CD4-positive, alpha-beta memory T cell (primary cell): ENCODE measurements at regions not wholly inside any gene's neighbourhood (a gene's known extent, or its start where the extent isn't known, plus 50 kb on each side); places are given as distances from the start of the nearest gene placed in this dataset.
A peak's percentile ranks its signal among the peaks of the same experiment; 100 is the strongest.

Source experiments
- CTCF ChIA-PET: fragments of 350-600 bp; sonication (Branson Sonifier 250); formaldehyde crosslinking; loops from one replicate; lab custom pipeline; 2021; ENCODE audit warnings: inconsistent platforms; ENCODE audit not compliant: partially characterized antibody; lab: Charles Lee
- POLR2A ChIA-PET: fragments of 350-600 bp; sonication (Branson Sonifier 250); formaldehyde crosslinking; loops from one replicate; lab custom pipeline; 2021; ENCODE audit not compliant: partially characterized antibody; lab: Charles Lee
- DNase-seq, 5 donors: peaks; one replicate each; pipeline versions ENCODE4 v3.0.0 to v3.0.0-alpha.2; 2020 to 2022; ENCODE audit warnings: mixed read lengths in 1 of 5
- H3K27ac ChIP-seq: one replicate; pipeline ENCODE4 v1.7.0; 2013; ENCODE audit warnings: low read depth, low read length
- H3K27me3 ChIP-seq: 2 replicates; pipeline ENCODE4 v1.7.0; 2013; ENCODE audit warnings: mild to moderate bottlenecking, low read length, moderate library complexity; ENCODE audit not compliant: insufficient read depth
- H3K36me3 ChIP-seq: 2 replicates; pipeline ENCODE4 v1.7.0; 2013; ENCODE audit warnings: mild to moderate bottlenecking, low read length, moderate library complexity; ENCODE audit not compliant: insufficient read depth
- H3K4me1 ChIP-seq: 2 replicates; pipeline ENCODE4 v1.7.0; 2013; ENCODE audit warnings: mild to moderate bottlenecking, low read length, moderate library complexity; ENCODE audit not compliant: insufficient read depth
- H3K4me3 ChIP-seq, 2 donors: one replicate each; pipeline ENCODE4 v1.7.0; 2013; ENCODE audit warnings: low read length in 2 of 2, mild to moderate bottlenecking in 1 of 2
- H3K9me3 ChIP-seq, 2 donors: one replicate each; pipeline ENCODE4 v1.7.0; 2013; ENCODE audit warnings: low read length in 2 of 2, control low read depth in 1 of 2; ENCODE audit not compliant: control insufficient read depth in 1 of 2
- H3K27ac Mint-ChIP-seq, 7 donors: one replicate each; pipeline ENCODE4 v1.8.0; 2020 to 2021; ENCODE audit warnings: mixed read lengths in 7 of 7, mild to moderate bottlenecking in 6 of 7, inconsistent platforms in 3 of 7, moderate library complexity in 3 of 7
- H3K27me3 Mint-ChIP-seq, 2 donors: one replicate each; pipeline ENCODE4 v1.8.0; 2020 to 2021; ENCODE audit warnings: mixed read lengths in 2 of 2
- H3K36me3 Mint-ChIP-seq, 2 donors: one replicate each; pipeline ENCODE4 v1.8.0; 2020 to 2021; ENCODE audit warnings: mixed read lengths in 2 of 2, inconsistent platforms in 1 of 2, mild to moderate bottlenecking in 1 of 2
- H3K4me1 Mint-ChIP-seq, 4 donors: one replicate each; pipeline ENCODE4 v1.8.0; 2020 to 2021; ENCODE audit warnings: mixed read lengths in 4 of 4, mild to moderate bottlenecking in 1 of 4
- H3K4me3 Mint-ChIP-seq, 8 donors: one replicate each; pipeline ENCODE4 v1.8.0; 2020 to 2021; ENCODE audit warnings: mixed read lengths in 8 of 8, mild to moderate bottlenecking in 7 of 8, moderate library complexity in 6 of 8, inconsistent platforms in 3 of 8
- H3K9me3 Mint-ChIP-seq, 8 donors: one replicate each; pipeline ENCODE4 v1.8.0; 2020 to 2021; ENCODE audit warnings: mixed read lengths in 8 of 8, mild to moderate bottlenecking in 5 of 8, inconsistent platforms in 3 of 8, moderate library complexity in 1 of 8
- intact Hi-C: fragments of 100-400 bp; cut with micrococcal nuclease; formaldehyde crosslinking; loops from one replicate; pipeline ENCODE4 v1.15.1; 2023

- ChIA-PET CTCF (no interaction called here), POLR2A (no interaction called here)
- no peak overlapping the region for H3K4me3 ChIP-seq
- Mint-ChIP-seq H3K4me3 (peak overlapping the region in 1 of 8 donors; percentile 9), H3K9me3 (peaks cover 0 to 11% (median 2%) of the 10 kb centered on the region in 8 donors), H3K27me3 (peaks cover 0 to 2% of the 10 kb centered on the region in 2 donors), H3K4me1 (peaks cover 0 to 4% (median 1%) of the 10 kb centered on the region in 4 donors), H3K27ac (no peak overlapping the region), H3K36me3 (no peaks in the 10 kb centered on the region)
- DNase-seq = no peak
- H3K4me1 ChIP-seq = no peaks in the 10 kb centered on the region
- no peak overlapping the region for H3K27ac ChIP-seq
- no peaks in the 10 kb centered on the region for H3K36me3 ChIP-seq
- no peaks in the 10 kb centered on the region for H3K27me3 ChIP-seq
- intact Hi-C loops = no loop called here
- H3K9me3 ChIP-seq = no peaks in the 10 kb centered on the region
Observed at GRCh38 chr6:155584006-155584405, 128.4 kb upstream of the NOX3 start.

- H3K4me1 ChIP-seq = no peaks in the 10 kb centered on the region
- H3K9me3 Mint-ChIP-seq = no peaks in the 10 kb centered on the region
- peaks cover 0 to 1% of the 10 kb centered on the region in 2 donors for H3K27me3 Mint-ChIP-seq
- no peak for DNase-seq
- H3K27ac ChIP-seq = no peak overlapping the region
- H3K4me3 ChIP-seq = no peak overlapping the region
- no peaks in the 10 kb centered on the region for H3K9me3 ChIP-seq
- CTCF ChIA-PET = no interaction called here
- no peak overlapping the region for H3K4me3 Mint-ChIP-seq
- peaks cover 0 to 4% (median 1%) of the 10 kb centered on the region in 4 donors for H3K4me1 Mint-ChIP-seq
- no peaks in the 10 kb centered on the region for H3K36me3 Mint-ChIP-seq
- POLR2A ChIA-PET = no interaction called here
- H3K27me3 ChIP-seq = no peaks in the 10 kb centered on the region
- H3K27ac Mint-ChIP-seq = no peak overlapping the region
- intact Hi-C loops = no loop called here
- H3K36me3 ChIP-seq = no peaks in the 10 kb centered on the region
Observed at GRCh38 chr6:155582016-155582991, 126.7 kb upstream of the NOX3 start.

- Mint-ChIP-seq H3K27me3 (peaks cover 0 to 3% of the 10 kb centered on the region in 2 donors), H3K4me3 (no peak overlapping the region), H3K27ac (no peak overlapping the region), H3K4me1 (peaks cover 0 to 4% (median 1%) of the 10 kb centered on the region in 4 donors), H3K9me3 (no peaks in the 10 kb centered on the region), H3K36me3 (no peaks in the 10 kb centered on the region)
- DNase-seq = no peak
- Histone ChIP-seq H3K4me1 (no peaks in the 10 kb centered on the region), H3K27me3 (no peaks in the 10 kb centered on the region), H3K4me3 (no peak overlapping the region), H3K36me3 (no peaks in the 10 kb centered on the region), H3K9me3 (no peaks in the 10 kb centered on the region), H3K27ac (no peak overlapping the region)
- ChIA-PET CTCF (no interaction called here), POLR2A (no interaction called here)
- intact Hi-C loops = no loop called here
Observed at GRCh38 chr6:155580904-155581303, 125.3 kb upstream of the NOX3 start.

GRCh38 chr6:155578251-155578650, 122.6 kb upstream of the NOX3 start:
- H3K27ac ChIP-seq = no peak overlapping the region
- no peaks in the 10 kb centered on the region for H3K36me3 Mint-ChIP-seq
- intact Hi-C loops = no loop called here
- H3K9me3 Mint-ChIP-seq = peaks cover 0 to 2% (median 0%) of the 10 kb centered on the region in 8 donors
- H3K4me3 ChIP-seq = no peak overlapping the region
- no peaks in the 10 kb centered on the region for H3K4me1 Mint-ChIP-seq
- no peaks in the 10 kb centered on the region for H3K9me3 ChIP-seq
- no peaks in the 10 kb centered on the region for H3K4me1 ChIP-seq
- H3K27me3 ChIP-seq = no peaks in the 10 kb centered on the region
- no peak overlapping the region for H3K27ac Mint-ChIP-seq
- no peak overlapping the region for H3K4me3 Mint-ChIP-seq
- peaks cover 5 to 16% of the 10 kb centered on the region in 2 donors for H3K27me3 Mint-ChIP-seq
- POLR2A ChIA-PET = no interaction called here
- no peaks in the 10 kb centered on the region for H3K36me3 ChIP-seq
- CTCF ChIA-PET = no interaction called here
- no peak for DNase-seq

- no peak for DNase-seq
- intact Hi-C loops = no loop called here
- H3K27ac ChIP-seq = no peak overlapping the region
- Mint-ChIP-seq H3K4me1 (no peaks in the 10 kb centered on the region), H3K36me3 (no peaks in the 10 kb centered on the region), H3K27me3 (peaks cover 2 to 6% of the 10 kb centered on the region in 2 donors), H3K4me3 (no peak overlapping the region), H3K9me3 (peaks cover 0 to 4% (median under 1%) of the 10 kb centered on the region in 8 donors), H3K27ac (no peak overlapping the region)
- POLR2A ChIA-PET = no interaction called here
- no peaks in the 10 kb centered on the region for H3K4me1 ChIP-seq
- no peak overlapping the region for H3K4me3 ChIP-seq
- no peaks in the 10 kb centered on the region for H3K9me3 ChIP-seq
- no peaks in the 10 kb centered on the region for H3K36me3 ChIP-seq
- CTCF ChIA-PET = interaction anchor here (0.6 kb wide), 1 partner anchor 10 kb away, joined by 4 read pairs; no protein-coding TSS in a partner anchor
- no peaks in the 10 kb centered on the region for H3K27me3 ChIP-seq
Observed at GRCh38 chr6:155561966-155562364, 106.3 kb upstream of the NOX3 start.

- Mint-ChIP-seq H3K4me1 (no peaks in the 10 kb centered on the region), H3K27ac (peak overlapping the region in 1 of 7 donors; percentile 11), H3K36me3 (no peaks in the 10 kb centered on the region), H3K4me3 (no peak overlapping the region), H3K9me3 (peaks cover 0 to 4% (median under 1%) of the 10 kb centered on the region in 8 donors), H3K27me3 (peaks cover 2 to 7% of the 10 kb centered on the region in 2 donors)
- H3K27ac ChIP-seq = no peak overlapping the region
- ChIA-PET POLR2A (no interaction called here), CTCF (interaction anchor here (0.6 to 0.9 kb wide), 2 partner anchors 10 to 234 kb away, joined by 3 to 4 read pairs; no protein-coding TSS in a partner anchor)
- H3K36me3 ChIP-seq = no peaks in the 10 kb centered on the region
- intact Hi-C loops = no loop called here
- no peak for DNase-seq
- no peaks in the 10 kb centered on the region for H3K4me1 ChIP-seq
- no peak overlapping the region for H3K4me3 ChIP-seq
- H3K9me3 ChIP-seq = no peaks in the 10 kb centered on the region
- no peaks in the 10 kb centered on the region for H3K27me3 ChIP-seq
Observed at GRCh38 chr6:155561257-155561965, 105.8 kb upstream of the NOX3 start.

- no peak overlapping the region for H3K27ac ChIP-seq
- CTCF ChIA-PET = no interaction called here
- no peaks in the 10 kb centered on the region for H3K4me1 Mint-ChIP-seq
Observed at GRCh38 chr6:155549928-155550327, 94.3 kb upstream of the NOX3 start.

More at GRCh38 chr6:155549928-155550327, 94.3 kb upstream of the NOX3 start:
- no peak overlapping the region for H3K27ac Mint-ChIP-seq
- Histone ChIP-seq H3K27me3 (no peaks in the 10 kb centered on the region), H3K36me3 (no peaks in the 10 kb centered on the region), H3K4me3 (no peak overlapping the region), H3K4me1 (no peaks in the 10 kb centered on the region), H3K9me3 (no peaks in the 10 kb centered on the region)
- DNase-seq = no peak
- H3K27me3 Mint-ChIP-seq = peaks cover 0 to 2% of the 10 kb centered on the region in 2 donors
- POLR2A ChIA-PET = no interaction called here
- no peaks in the 10 kb centered on the region for H3K36me3 Mint-ChIP-seq
- intact Hi-C loops = no loop called here
- H3K4me3 Mint-ChIP-seq = no peak overlapping the region
- no peaks in the 10 kb centered on the region for H3K9me3 Mint-ChIP-seq
